ENCODE measurements at regions not wholly inside any gene's neighbourhood (a gene's known extent, or its start where the extent isn't known, plus 50 kb on each side); places are given as distances from the start of the nearest gene placed in this dataset.
A peak's percentile ranks its signal among the peaks of the same experiment; 100 is the strongest.

- peak overlapping the region; percentile 18 for H3K4me3 ChIP-seq (ENCODE audit: insufficient read depth, low read depth, low read length, poor library complexity, severe bottlenecking)
- no peaks in the 10 kb centered on the region for H3K9me3 ChIP-seq (ENCODE audit: control insufficient read depth, low read length)
- no peaks in the 10 kb centered on the region for H3K27me3 ChIP-seq (replicated peaks; ENCODE audit: control insufficient read depth, insufficient read depth, low read length, poor library complexity, severe bottlenecking)
- DNase-seq, result no peak
- no peaks in the 10 kb centered on the region for H3K4me1 ChIP-seq (ENCODE audit: control insufficient read depth, insufficient read depth, low read length, poor library complexity, severe bottlenecking)
- H3K27ac ChIP-seq (ENCODE audit: insufficient read depth, low read length, poor library complexity, severe bottlenecking), result no peak overlapping the region
- H3K36me3 ChIP-seq (ENCODE audit: control insufficient read depth, insufficient read depth, low read length), result no peaks in the 10 kb centered on the region
Measured at GRCh38 chr1:84090447-84091245, 53.4 kb upstream of the PRKACB start.

- H3K27ac ChIP-seq (ENCODE audit: insufficient read depth, low read length, poor library complexity, severe bottlenecking), result no peak overlapping the region
Measured at GRCh38 chr1:84089867-84090266, 54.2 kb upstream of the PRKACB start.

GRCh38 chr1:84089465-84089864, 54.6 kb upstream of the PRKACB start:
- no peak for DNase-seq
- H3K9me3 ChIP-seq (ENCODE audit: control insufficient read depth, low read length), result no peaks in the 10 kb centered on the region
- H3K4me3 ChIP-seq (ENCODE audit: insufficient read depth, low read depth, low read length, poor library complexity, severe bottlenecking), result no peak overlapping the region
- H3K4me1 ChIP-seq (ENCODE audit: control insufficient read depth, insufficient read depth, low read length, poor library complexity, severe bottlenecking), result no peaks in the 10 kb centered on the region
- no peak overlapping the region for H3K27ac ChIP-seq (ENCODE audit: insufficient read depth, low read length, poor library complexity, severe bottlenecking)
- no peaks in the 10 kb centered on the region for H3K36me3 ChIP-seq (ENCODE audit: control insufficient read depth, insufficient read depth, low read length)
- H3K27me3 ChIP-seq (replicated peaks; ENCODE audit: control insufficient read depth, insufficient read depth, low read length, poor library complexity, severe bottlenecking), result no peaks in the 10 kb centered on the region

More at GRCh38 chr1:84089867-84090266, 54.2 kb upstream of the PRKACB start:
- Histone ChIP-seq H3K36me3 (ENCODE audit: control insufficient read depth, insufficient read depth, low read length) (no peaks in the 10 kb centered on the region), H3K4me1 (ENCODE audit: control insufficient read depth, insufficient read depth, low read length, poor library complexity, severe bottlenecking) (no peaks in the 10 kb centered on the region), H3K4me3 (ENCODE audit: insufficient read depth, low read depth, low read length, poor library complexity, severe bottlenecking) (no peak overlapping the region), H3K9me3 (ENCODE audit: control insufficient read depth, low read length) (no peaks in the 10 kb centered on the region), H3K27me3 (replicated peaks; ENCODE audit: control insufficient read depth, insufficient read depth, low read length, poor library complexity, severe bottlenecking) (no peaks in the 10 kb centered on the region)
- no peak for DNase-seq

GRCh38 chr1:84086616-84087015, 57.5 kb upstream of the PRKACB start:
- H3K36me3 ChIP-seq (ENCODE audit: control insufficient read depth, insufficient read depth, low read length), result no peaks in the 10 kb centered on the region

GRCh38 chr1:84086189-84086588, 57.9 kb upstream of the PRKACB start:
- Histone ChIP-seq H3K4me1 (ENCODE audit: control insufficient read depth, insufficient read depth, low read length, poor library complexity, severe bottlenecking) (no peaks in the 10 kb centered on the region), H3K9me3 (ENCODE audit: control insufficient read depth, low read length) (no peaks in the 10 kb centered on the region), H3K27ac (ENCODE audit: insufficient read depth, low read length, poor library complexity, severe bottlenecking) (no peak overlapping the region), H3K36me3 (ENCODE audit: control insufficient read depth, insufficient read depth, low read length) (no peaks in the 10 kb centered on the region), H3K27me3 (replicated peaks; ENCODE audit: control insufficient read depth, insufficient read depth, low read length, poor library complexity, severe bottlenecking) (no peaks in the 10 kb centered on the region), H3K4me3 (ENCODE audit: insufficient read depth, low read depth, low read length, poor library complexity, severe bottlenecking) (no peak overlapping the region)
- no peak for DNase-seq

More at GRCh38 chr1:84086616-84087015, 57.5 kb upstream of the PRKACB start:
- Histone ChIP-seq H3K27me3 (replicated peaks; ENCODE audit: control insufficient read depth, insufficient read depth, low read length, poor library complexity, severe bottlenecking) (no peaks in the 10 kb centered on the region), H3K4me1 (ENCODE audit: control insufficient read depth, insufficient read depth, low read length, poor library complexity, severe bottlenecking) (no peaks in the 10 kb centered on the region), H3K9me3 (ENCODE audit: control insufficient read depth, low read length) (no peaks in the 10 kb centered on the region), H3K4me3 (ENCODE audit: insufficient read depth, low read depth, low read length, poor library complexity, severe bottlenecking) (no peak overlapping the region), H3K27ac (ENCODE audit: insufficient read depth, low read length, poor library complexity, severe bottlenecking) (no peak overlapping the region)
- DNase-seq, result no peak

- H3K4me3 ChIP-seq (ENCODE audit: insufficient read depth, low read depth, low read length, poor library complexity, severe bottlenecking), result no peak overlapping the region
- H3K4me1 ChIP-seq (ENCODE audit: control insufficient read depth, insufficient read depth, low read length, poor library complexity, severe bottlenecking), result no peaks in the 10 kb centered on the region
- H3K36me3 ChIP-seq (ENCODE audit: control insufficient read depth, insufficient read depth, low read length), result no peaks in the 10 kb centered on the region
- no peaks in the 10 kb centered on the region for H3K27me3 ChIP-seq (replicated peaks; ENCODE audit: control insufficient read depth, insufficient read depth, low read length, poor library complexity, severe bottlenecking)
- DNase-seq, result no peak
- H3K9me3 ChIP-seq (ENCODE audit: control insufficient read depth, low read length), result no peaks in the 10 kb centered on the region
- H3K27ac ChIP-seq (ENCODE audit: insufficient read depth, low read length, poor library complexity, severe bottlenecking), result no peak overlapping the region
Measured at GRCh38 chr1:84083307-84083706, 60.8 kb upstream of the PRKACB start.

GRCh38 chr1:84078842-84079202, 65.2 kb upstream of the PRKACB start:
- H3K27ac ChIP-seq (ENCODE audit: insufficient read depth, low read length, poor library complexity, severe bottlenecking), result no peak overlapping the region

GRCh38 chr1:84078108-84078841, 65.8 kb upstream of the PRKACB start:
- peak overlapping the region; percentile 73 for H3K4me3 ChIP-seq (ENCODE audit: insufficient read depth, low read depth, low read length, poor library complexity, severe bottlenecking)
- H3K27me3 ChIP-seq (replicated peaks; ENCODE audit: control insufficient read depth, insufficient read depth, low read length, poor library complexity, severe bottlenecking), result no peaks in the 10 kb centered on the region
- H3K36me3 ChIP-seq (ENCODE audit: control insufficient read depth, insufficient read depth, low read length), result no peaks in the 10 kb centered on the region
- H3K9me3 ChIP-seq (ENCODE audit: control insufficient read depth, low read length), result no peaks in the 10 kb centered on the region
- DNase-seq, result no peak
- H3K4me1 ChIP-seq (ENCODE audit: control insufficient read depth, insufficient read depth, low read length, poor library complexity, severe bottlenecking), result no peaks in the 10 kb centered on the region
- H3K27ac ChIP-seq (ENCODE audit: insufficient read depth, low read length, poor library complexity, severe bottlenecking), result no peak overlapping the region

More at GRCh38 chr1:84078842-84079202, 65.2 kb upstream of the PRKACB start:
- no peaks in the 10 kb centered on the region for H3K9me3 ChIP-seq (ENCODE audit: control insufficient read depth, low read length)
- no peak for DNase-seq
- H3K36me3 ChIP-seq (ENCODE audit: control insufficient read depth, insufficient read depth, low read length), result no peaks in the 10 kb centered on the region
- no peaks in the 10 kb centered on the region for H3K27me3 ChIP-seq (replicated peaks; ENCODE audit: control insufficient read depth, insufficient read depth, low read length, poor library complexity, severe bottlenecking)
- no peaks in the 10 kb centered on the region for H3K4me1 ChIP-seq (ENCODE audit: control insufficient read depth, insufficient read depth, low read length, poor library complexity, severe bottlenecking)
- H3K4me3 ChIP-seq (ENCODE audit: insufficient read depth, low read depth, low read length, poor library complexity, severe bottlenecking), result peak overlapping the region; percentile 73

GRCh38 chr1:84077476-84078107, 66.5 kb upstream of the PRKACB start:
- Histone ChIP-seq H3K27me3 (replicated peaks; ENCODE audit: control insufficient read depth, insufficient read depth, low read length, poor library complexity, severe bottlenecking) (no peaks in the 10 kb centered on the region), H3K4me1 (ENCODE audit: control insufficient read depth, insufficient read depth, low read length, poor library complexity, severe bottlenecking) (no peaks in the 10 kb centered on the region), H3K27ac (ENCODE audit: insufficient read depth, low read length, poor library complexity, severe bottlenecking) (no peak overlapping the region), H3K4me3 (ENCODE audit: insufficient read depth, low read depth, low read length, poor library complexity, severe bottlenecking) (peak overlapping the region; percentile 73), H3K9me3 (ENCODE audit: control insufficient read depth, low read length) (no peaks in the 10 kb centered on the region), H3K36me3 (ENCODE audit: control insufficient read depth, insufficient read depth, low read length) (no peaks in the 10 kb centered on the region)
- peak; percentile 44 to 48 (median 46) for DNase-seq

- no peaks in the 10 kb centered on the region for H3K4me1 ChIP-seq (ENCODE audit: control insufficient read depth, insufficient read depth, low read length, poor library complexity, severe bottlenecking)
- H3K36me3 ChIP-seq (ENCODE audit: control insufficient read depth, insufficient read depth, low read length), result no peaks in the 10 kb centered on the region
- no peaks in the 10 kb centered on the region for H3K27me3 ChIP-seq (replicated peaks; ENCODE audit: control insufficient read depth, insufficient read depth, low read length, poor library complexity, severe bottlenecking)
- no peak overlapping the region for H3K4me3 ChIP-seq (ENCODE audit: insufficient read depth, low read depth, low read length, poor library complexity, severe bottlenecking)
- no peak for DNase-seq
- H3K9me3 ChIP-seq (ENCODE audit: control insufficient read depth, low read length), result no peaks in the 10 kb centered on the region
- no peak overlapping the region for H3K27ac ChIP-seq (ENCODE audit: insufficient read depth, low read length, poor library complexity, severe bottlenecking)
Measured at GRCh38 chr1:84073266-84073665, 70.8 kb upstream of the PRKACB start.

Measured in effector memory CD4-positive, alpha-beta T cell (primary cell).